BJ (cell line): ENCODE measurements at regions not wholly inside any gene's neighbourhood (a gene's known extent, or its start where the extent isn't known, plus 50 kb on each side); places are given as distances from the start of the nearest gene placed in this dataset.
A peak's percentile ranks its signal among the peaks of the same experiment; 100 is the strongest.

ENCODE experiments used
- CTCF ChIA-PET: fragments of 350-600 bp; formaldehyde crosslinking; extraction: SDS; loops from one replicate; lab custom pipeline; 2021; ENCODE audit warnings: antibody characterized with exemption, inconsistent platforms; lab: Yijun Ruan, JAX
- POLR2A ChIA-PET: fragments of 300-600 bp; sonication (Branson Sonifier 250); formaldehyde crosslinking; extraction: SDS; loops from one replicate; lab custom pipeline; 2021; ENCODE audit warnings: antibody characterized with exemption; lab: Charles Lee
- DNase-seq: peaks from one replicate; pipeline ENCODE4 v3.0.0-alpha.2; 2011; ENCODE audit warnings: low read depth
- H3K27me3 ChIP-seq: 2 replicates; pipeline ENCODE4 v1.6.0; 2011; ENCODE audit warnings: low read length; ENCODE audit not compliant: control insufficient read depth, insufficient read depth
- H3K36me3 ChIP-seq: 2 replicates; pipeline ENCODE4 v1.5.1; 2011; ENCODE audit warnings: low read length; ENCODE audit not compliant: control insufficient read depth, insufficient read depth
- H3K4me3 ChIP-seq: 2 replicates; pipeline ENCODE4 v1.5.1; 2011; ENCODE audit warnings: low read depth, mild to moderate bottlenecking, control low read depth, low read length
- CTCF ChIP-seq: IDR thresholded peaks from 2 replicates; pipeline ENCODE4 v1.5.1; 2011; ENCODE audit warnings: low read depth, mild to moderate bottlenecking, control low read depth, inconsistent platforms, low read length, moderate library complexity; ENCODE audit not compliant: insufficient read depth

- POLR2A ChIA-PET: no interaction called here
- CTCF ChIA-PET: no interaction called here
- H3K36me3 ChIP-seq: no peaks in the 10 kb centered on the region
- DNase-seq: no peak
- no peaks in the 10 kb centered on the region for H3K27me3 ChIP-seq
- H3K4me3 ChIP-seq: no peak overlapping the region
- no peak for TF ChIP-seq CTCF
These were observed 79.3 kb upstream of the ITPRID2 start for GRCh38 chr2:181812106-181812743.

- no peaks in the 10 kb centered on the region for H3K36me3 ChIP-seq
- H3K27me3 ChIP-seq: no peaks in the 10 kb centered on the region
- peak; percentile 8 for DNase-seq
- no peak for TF ChIP-seq CTCF
- no peak overlapping the region for H3K4me3 ChIP-seq
- ChIA-PET POLR2A (no interaction called here), CTCF (no interaction called here)
These were observed 77.5 kb upstream of the ITPRID2 start for GRCh38 chr2:181814057-181814491.

GRCh38 chr2:181817509-181817908, 74.0 kb upstream of the ITPRID2 start:
- POLR2A ChIA-PET: no interaction called here

GRCh38 chr2:181818058-181818680, 73.4 kb upstream of the ITPRID2 start:
- no peak for TF ChIP-seq CTCF
- no peak for DNase-seq
- Histone ChIP-seq H3K4me3 (no peak overlapping the region), H3K36me3 (no peaks in the 10 kb centered on the region), H3K27me3 (no peaks in the 10 kb centered on the region)
- CTCF ChIA-PET: interaction anchor here (1.0 to 1.7 kb wide), 2 partner anchors 14 to 59 kb away, joined by 3 to 5 read pairs; no protein-coding TSS in a partner anchor
- POLR2A ChIA-PET: no interaction called here

More at GRCh38 chr2:181817509-181817908, 74.0 kb upstream of the ITPRID2 start:
- no peaks in the 10 kb centered on the region for H3K27me3 ChIP-seq
- TF ChIP-seq CTCF: no peak
- no peaks in the 10 kb centered on the region for H3K36me3 ChIP-seq
- H3K4me3 ChIP-seq: no peak overlapping the region
- no peak for DNase-seq
- CTCF ChIA-PET: interaction anchor here (1.0 kb wide), 1 partner anchor 60 kb away, joined by 3 read pairs; no protein-coding TSS in a partner anchor

GRCh38 chr2:181818840-181819239, 72.7 kb upstream of the ITPRID2 start:
- Histone ChIP-seq H3K27me3 (no peaks in the 10 kb centered on the region), H3K4me3 (no peak overlapping the region), H3K36me3 (no peaks in the 10 kb centered on the region)
- TF ChIP-seq CTCF: no peak
- CTCF ChIA-PET: interaction anchor here (1.7 kb wide), 1 partner anchor 13 kb away, joined by 5 read pairs; no protein-coding TSS in a partner anchor
- DNase-seq: no peak
- POLR2A ChIA-PET: no interaction called here
